ENCODE measurements at regions not wholly inside any gene's neighbourhood (a gene's known extent, or its start where the extent isn't known, plus 50 kb on each side); places are given as distances from the start of the nearest gene placed in this dataset.

DNA sequence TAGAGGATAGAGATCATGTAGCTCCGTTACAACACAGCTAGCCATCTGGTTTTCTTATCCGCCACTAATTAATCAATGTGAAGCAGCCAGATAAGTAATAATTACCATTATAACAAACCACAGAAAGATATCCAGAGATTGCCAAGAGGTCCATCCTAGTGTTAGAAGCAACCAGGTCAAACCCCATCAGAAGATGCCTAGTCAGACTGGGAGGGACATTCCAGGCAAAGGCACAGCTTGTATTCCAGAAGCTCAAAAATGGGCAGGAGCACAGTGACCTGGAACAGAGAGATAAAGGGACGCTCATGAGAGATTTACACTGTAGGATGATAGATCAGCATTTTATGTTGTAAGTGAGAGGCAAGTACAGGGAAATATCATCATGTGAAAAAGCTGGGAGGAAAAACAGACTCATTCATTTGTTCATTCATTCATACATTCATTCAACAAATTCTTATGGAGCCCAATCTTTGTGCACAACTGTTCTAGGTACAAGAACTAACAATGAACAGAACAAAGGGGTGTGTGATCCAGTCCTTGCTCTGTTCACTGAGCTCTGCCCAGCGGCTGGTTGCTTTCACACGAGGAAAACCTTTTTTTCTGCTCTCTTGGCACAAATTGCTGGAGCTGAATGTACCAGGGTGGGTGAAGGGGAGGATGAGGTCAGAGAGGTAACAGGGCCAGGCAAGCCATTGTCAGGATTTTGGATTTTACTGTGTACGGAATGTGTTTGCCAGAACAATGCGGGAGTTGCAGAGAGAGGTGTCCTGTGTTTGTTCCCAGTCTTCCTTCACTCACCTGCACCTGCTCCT lies 240.8 kb upstream of the FGGY start:
- H3K4me1 Mint-ChIP-seq (ENCODE audit: low read depth, unreplicated experiment), result no peaks in the 10 kb centered on the region
- Histone ChIP-seq H3K79me2 (ENCODE audit: insufficient read depth, low read length) (no peaks in the 10 kb centered on the region), H3K4me2 (ENCODE audit: low read length) (no peak overlapping the region), H3K27ac (ENCODE audit: low read depth, low read length) (no peak overlapping the region), H3K9ac (ENCODE audit: low read length) (no peak overlapping the region), H3K4me1 (ENCODE audit: insufficient read depth, low read length) (peaks cover 4% of the 10 kb centered on the region), H3K36me3 (ENCODE audit: insufficient read depth, low read length) (no peaks in the 10 kb centered on the region), H2AFZ (ENCODE audit: low read depth, low read length) (no peak overlapping the region), H3K4me3 (ENCODE audit: insufficient read depth, low read depth, low read length) (no peak overlapping the region), H4K20me1 (ENCODE audit: insufficient read depth, low read length) (no peaks in the 10 kb centered on the region), H3K9me3 (ENCODE audit: insufficient read depth, low read depth, low read length) (no peaks in the 10 kb centered on the region), H3K27me3 (ENCODE audit: insufficient read depth, low read length) (no peaks in the 10 kb centered on the region)
- H3K4me3 Mint-ChIP-seq (ENCODE audit: unreplicated experiment), result no peak overlapping the region
- no peak for TF ChIP-seq EZH2 (IDR thresholded peaks at IDR 0.05; ENCODE audit: insufficient read depth, low read length)
- TF ChIP-seq, protein P1, sequence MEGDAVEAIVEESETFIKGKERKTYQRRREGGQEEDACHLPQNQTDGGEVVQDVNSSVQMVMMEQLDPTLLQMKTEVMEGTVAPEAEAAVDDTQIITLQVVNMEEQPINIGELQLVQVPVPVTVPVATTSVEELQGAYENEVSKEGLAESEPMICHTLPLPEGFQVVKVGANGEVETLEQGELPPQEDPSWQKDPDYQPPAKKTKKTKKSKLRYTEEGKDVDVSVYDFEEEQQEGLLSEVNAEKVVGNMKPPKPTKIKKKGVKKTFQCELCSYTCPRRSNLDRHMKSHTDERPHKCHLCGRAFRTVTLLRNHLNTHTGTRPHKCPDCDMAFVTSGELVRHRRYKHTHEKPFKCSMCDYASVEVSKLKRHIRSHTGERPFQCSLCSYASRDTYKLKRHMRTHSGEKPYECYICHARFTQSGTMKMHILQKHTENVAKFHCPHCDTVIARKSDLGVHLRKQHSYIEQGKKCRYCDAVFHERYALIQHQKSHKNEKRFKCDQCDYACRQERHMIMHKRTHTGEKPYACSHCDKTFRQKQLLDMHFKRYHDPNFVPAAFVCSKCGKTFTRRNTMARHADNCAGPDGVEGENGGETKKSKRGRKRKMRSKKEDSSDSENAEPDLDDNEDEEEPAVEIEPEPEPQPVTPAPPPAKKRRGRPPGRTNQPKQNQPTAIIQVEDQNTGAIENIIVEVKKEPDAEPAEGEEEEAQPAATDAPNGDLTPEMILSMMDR (IDR thresholded peaks at IDR 0.05; ENCODE audit: insufficient read depth, low read depth, low read length), result no peak
- peaks cover 10% of the 10 kb centered on the region for H3K27me3 Mint-ChIP-seq (ENCODE audit: low read depth, unreplicated experiment)
- no peaks in the 10 kb centered on the region for H3K36me3 Mint-ChIP-seq (ENCODE audit: low read depth, unreplicated experiment)
- H3K27ac Mint-ChIP-seq (ENCODE audit: unreplicated experiment), result no peak overlapping the region
- peak; percentile 57 for DNase-seq (ENCODE audit: low read depth)
- peaks cover 1% of the 10 kb centered on the region for H3K9me3 Mint-ChIP-seq (ENCODE audit: unreplicated experiment)
- no peak for FAIRE-seq

DNA sequence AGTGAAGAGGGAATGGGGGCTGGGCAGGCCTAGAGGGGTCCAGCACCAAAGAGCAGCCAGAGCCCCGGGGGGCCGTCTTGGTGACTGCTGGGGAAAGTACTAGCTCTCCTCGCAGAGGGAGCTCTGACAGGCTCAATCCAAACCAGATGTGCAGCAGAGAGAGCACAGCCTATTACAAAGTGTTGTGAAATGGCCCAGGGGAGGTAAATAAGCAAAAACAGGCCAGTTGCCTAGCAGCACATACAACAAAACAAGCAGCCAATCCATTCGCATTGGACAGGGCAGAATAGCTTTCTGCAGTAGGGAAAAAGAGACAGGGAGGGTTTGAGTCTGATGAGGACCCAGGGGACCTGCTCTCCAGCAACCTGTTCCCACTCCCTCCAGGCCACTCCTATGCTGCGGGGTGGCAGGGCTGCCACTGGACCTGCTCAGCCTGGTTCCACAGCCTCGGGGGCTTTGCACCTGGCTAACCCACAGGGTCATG lies 239.6 kb upstream of the FGGY start:
- H3K9ac ChIP-seq (ENCODE audit: low read length), result no peak overlapping the region
- H3K27ac ChIP-seq (ENCODE audit: low read depth, low read length), result no peak overlapping the region
- peak; percentile 49 for DNase-seq (ENCODE audit: low read depth)

More for the DNA sequence above, 239.6 kb upstream of the FGGY start:
- Histone ChIP-seq H3K27me3 (ENCODE audit: insufficient read depth, low read length) (no peaks in the 10 kb centered on the region), H2AFZ (ENCODE audit: low read depth, low read length) (no peak overlapping the region), H3K9me3 (ENCODE audit: insufficient read depth, low read depth, low read length) (no peaks in the 10 kb centered on the region), H3K36me3 (ENCODE audit: insufficient read depth, low read length) (no peaks in the 10 kb centered on the region), H3K4me3 (ENCODE audit: insufficient read depth, low read depth, low read length) (no peak overlapping the region), H4K20me1 (ENCODE audit: insufficient read depth, low read length) (no peaks in the 10 kb centered on the region), H3K4me2 (ENCODE audit: low read length) (no peak overlapping the region), H3K4me1 (ENCODE audit: insufficient read depth, low read length) (peaks cover 7% of the 10 kb centered on the region), H3K79me2 (ENCODE audit: insufficient read depth, low read length) (no peaks in the 10 kb centered on the region)
- H3K9me3 Mint-ChIP-seq (ENCODE audit: unreplicated experiment), result peaks cover 3% of the 10 kb centered on the region
- no peak for FAIRE-seq
- H3K27me3 Mint-ChIP-seq (ENCODE audit: low read depth, unreplicated experiment), result peaks cover 10% of the 10 kb centered on the region
- H3K4me3 Mint-ChIP-seq (ENCODE audit: unreplicated experiment), result no peak overlapping the region
- H3K4me1 Mint-ChIP-seq (ENCODE audit: low read depth, unreplicated experiment), result no peaks in the 10 kb centered on the region
- TF ChIP-seq, protein P1 (IDR thresholded peaks at IDR 0.05; ENCODE audit: insufficient read depth, low read depth, low read length), result no peak
- no peak for TF ChIP-seq EZH2 (IDR thresholded peaks at IDR 0.05; ENCODE audit: insufficient read depth, low read length)
- H3K27ac Mint-ChIP-seq (ENCODE audit: unreplicated experiment), result no peak overlapping the region
- no peaks in the 10 kb centered on the region for H3K36me3 Mint-ChIP-seq (ENCODE audit: low read depth, unreplicated experiment)

Measured in astrocyte (in vitro differentiated cells and primary cell).